Cardiac fibroblast (primary cell): ENCODE measurements at regions not wholly inside any gene's neighbourhood (a gene's known extent, or its start where the extent isn't known, plus 50 kb on each side); places are given as distances from the start of the nearest gene placed in this dataset.
A peak's percentile ranks its signal among the peaks of the same experiment; 100 is the strongest.

ENCODE experiments used
- DNase-seq, 2 donors: peaks; one replicate each; pipeline versions ENCODE4 v3.0.0 to v3.0.0-alpha.2; 2010; ENCODE audit warnings: low read depth in 2 of 2
- H3K4me3 ChIP-seq, 2 donors: replicated peaks in 1 of 2; 1 replicate in 1 of 2; 2 replicates in 1 of 2; pipeline ENCODE4 v1.5.1; 2011; ENCODE audit warnings: low read depth in 2 of 2, low read length in 2 of 2, mild to moderate bottlenecking in 2 of 2, moderate library complexity in 1 of 2
- CTCF ChIP-seq: IDR thresholded peaks from one replicate; pipeline ENCODE4 v1.5.1; 2011; ENCODE audit warnings: low read depth, mild to moderate bottlenecking, low read length, inconsistent platforms

GRCh38 chr2:236767941-236768340 is 198.3 kb downstream of the ACKR3 start:
- no peak for TF ChIP-seq CTCF
- no peak for DNase-seq
- H3K4me3 ChIP-seq: no peak overlapping the region

- DNase-seq: peak; percentile 63 to 82
- TF ChIP-seq CTCF: no peak
Observed at GRCh38 chr2:236768393-236769140, 198.9 kb downstream of the ACKR3 start.

GRCh38 chr2:236769981-236770671 is 200.5 kb downstream of the ACKR3 start:
- peak; percentile 81 to 96 for DNase-seq
- no peak for TF ChIP-seq CTCF
- no peak overlapping the region for H3K4me3 ChIP-seq

More at GRCh38 chr2:236768393-236769140, 198.9 kb downstream of the ACKR3 start:
- H3K4me3 ChIP-seq: no peak overlapping the region

- no peak overlapping the region for H3K4me3 ChIP-seq
- no peak for TF ChIP-seq CTCF
- DNase-seq: no peak
Observed at GRCh38 chr2:236772220-236772837, 202.7 kb downstream of the ACKR3 start.

- H3K4me3 ChIP-seq: no peak overlapping the region
- no peak for TF ChIP-seq CTCF
- DNase-seq: no peak
Observed at GRCh38 chr2:236773206-236773605, 203.6 kb downstream of the ACKR3 start.

- DNase-seq: no peak
- TF ChIP-seq CTCF: no peak
- H3K4me3 ChIP-seq: no peak overlapping the region
Observed at GRCh38 chr2:236774171-236774570, 204.5 kb downstream of the ACKR3 start.
